Skin of body (tissue), 1 donor: ENCODE measurements at regions not wholly inside any gene's neighbourhood (a gene's known extent, or its start where the extent isn't known, plus 50 kb on each side); places are given as distances from the start of the nearest gene placed in this dataset.

Experiments
- DNase-seq: peaks from one replicate; lab custom pipeline; 2025; lab: John Stamatoyannopoulos, UW

DNA sequence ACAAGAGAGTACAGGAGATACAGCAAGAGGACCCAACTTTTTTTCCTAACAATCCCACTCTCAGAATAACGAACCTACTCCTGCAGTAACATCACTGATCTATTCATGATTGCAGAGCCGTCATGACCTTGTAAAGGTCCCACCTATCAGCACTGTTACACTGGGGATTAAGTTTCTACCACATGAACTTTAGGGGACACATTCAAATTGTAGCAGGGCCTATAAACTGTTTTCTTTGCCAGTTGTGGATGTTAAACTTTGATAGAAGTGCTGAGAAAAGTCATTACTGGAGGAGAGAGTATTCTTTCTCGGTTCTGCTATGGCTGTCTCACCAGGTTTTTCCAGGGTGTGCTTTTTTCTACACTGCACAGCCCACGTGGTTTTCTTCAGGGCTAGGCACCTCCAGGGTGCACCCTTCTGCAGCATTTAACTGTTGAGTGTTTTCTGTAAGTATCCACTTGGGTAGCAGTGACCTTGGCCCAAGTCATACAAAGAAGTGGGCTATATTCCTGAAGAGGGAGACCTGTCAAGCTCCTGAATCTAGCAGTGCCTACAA is 131.6 kb upstream of the AHR start:
- no peak for DNase-seq

GRCh38 chr7:17168416-17168815 is 130.0 kb upstream of the AHR start:
- no peak for DNase-seq

GRCh38 chr7:17171427-17171826 is 127.0 kb upstream of the AHR start:
- DNase-seq = no peak

DNA sequence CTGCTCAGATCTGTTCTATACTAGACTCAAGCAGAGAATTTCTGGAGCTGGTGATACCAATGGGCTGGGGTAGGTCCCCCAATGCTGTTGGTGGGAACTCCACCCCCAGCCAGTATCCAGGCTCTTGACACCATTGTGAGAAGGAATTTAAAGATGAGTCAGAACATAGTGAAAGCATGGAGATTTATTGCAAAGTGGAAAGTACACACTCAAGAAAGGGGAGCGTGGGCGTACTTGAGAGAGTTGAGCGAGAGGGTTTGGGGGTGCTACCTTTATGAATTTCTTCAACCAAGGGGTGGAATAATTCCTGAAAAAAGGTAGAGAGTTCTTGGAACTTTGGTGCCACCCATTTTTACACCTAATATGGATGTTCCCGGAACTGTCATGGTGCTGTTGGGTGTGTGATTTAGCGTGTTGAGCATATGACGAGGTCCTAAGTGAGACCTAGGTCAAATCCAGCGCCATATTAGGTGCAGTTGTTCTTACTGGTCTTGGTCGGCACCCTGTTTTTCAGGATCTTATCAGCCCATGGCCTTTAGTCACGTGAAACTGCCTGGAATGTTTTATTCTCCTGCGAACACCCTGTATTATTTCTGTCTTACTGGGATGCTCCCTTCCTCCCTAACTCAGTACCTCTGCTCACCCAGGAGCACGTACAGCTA is 122.0 kb upstream of the AHR start:
- no peak for DNase-seq

DNA sequence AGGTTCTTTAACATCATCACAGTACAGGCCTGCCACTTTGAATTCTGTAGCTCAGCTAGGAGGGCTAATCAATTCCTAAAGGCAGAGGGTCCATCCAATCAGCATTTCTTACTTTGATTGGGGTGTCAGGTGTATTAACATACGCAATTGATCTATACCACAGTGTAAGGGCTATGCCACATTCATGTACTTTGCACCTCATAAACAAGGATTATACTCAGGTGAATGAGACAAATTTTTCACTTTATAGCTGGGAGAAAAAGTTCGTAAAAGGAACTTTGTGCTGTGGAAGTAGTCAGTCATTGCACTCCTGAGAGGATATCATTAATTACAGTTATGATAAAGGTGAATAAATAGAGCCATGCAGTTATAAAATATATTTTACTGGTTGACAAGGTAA is 119.9 kb upstream of the AHR start:
- DNase-seq = no peak

DNA sequence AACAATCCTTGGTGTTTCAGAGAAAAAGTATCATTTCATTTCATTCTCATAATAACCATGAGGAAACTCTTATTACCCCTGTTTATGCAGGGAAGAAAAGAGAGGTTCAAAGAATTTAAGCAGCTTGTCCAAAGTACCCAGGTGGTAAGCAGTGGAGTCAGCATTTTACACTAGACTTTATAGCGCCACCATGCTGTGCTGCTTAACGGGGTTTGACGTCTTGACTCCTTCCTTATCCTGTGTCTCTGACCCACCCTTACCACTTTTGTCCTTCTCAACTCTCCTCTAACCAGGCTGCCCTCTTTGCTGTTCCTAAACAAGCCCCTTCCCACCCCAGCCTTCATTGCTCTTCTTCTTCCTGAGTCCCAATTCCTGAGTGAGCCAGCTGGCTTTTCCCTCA is 117.0 kb upstream of the AHR start:
- DNase-seq = no peak

DNA sequence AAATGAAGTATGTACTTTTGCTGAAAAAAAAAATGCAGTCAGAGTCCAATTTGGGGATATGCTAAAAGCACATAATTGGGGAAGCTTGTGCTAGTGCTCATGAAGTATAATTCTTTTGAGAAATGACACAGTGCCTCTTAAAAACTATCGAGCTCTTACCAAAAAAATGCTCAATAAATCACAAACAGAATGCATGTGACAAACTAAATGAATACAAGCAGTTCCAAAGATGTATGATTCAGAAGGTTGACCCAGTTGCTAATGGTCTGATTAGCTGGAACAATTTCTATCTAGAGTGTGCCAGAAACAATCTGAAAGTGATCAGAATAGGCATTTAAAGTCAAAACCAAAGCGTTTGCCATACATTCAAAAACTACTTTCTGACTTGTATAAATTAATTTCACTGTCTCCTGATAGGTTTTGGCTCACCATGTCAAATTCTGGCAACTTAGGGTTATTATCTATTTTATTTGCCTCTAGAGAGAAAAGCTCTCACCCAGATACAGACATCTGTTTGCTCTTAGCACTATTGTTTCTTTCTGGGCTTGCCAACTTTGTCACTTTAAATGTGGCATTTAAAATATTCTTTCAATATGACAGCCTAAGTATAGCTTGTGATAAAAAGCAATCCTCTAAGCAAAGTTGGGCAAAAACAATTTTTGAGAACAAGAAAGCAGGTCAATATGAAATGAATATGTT is 114.7 kb upstream of the AHR start:
- peak; percentile 17 for DNase-seq

DNA sequence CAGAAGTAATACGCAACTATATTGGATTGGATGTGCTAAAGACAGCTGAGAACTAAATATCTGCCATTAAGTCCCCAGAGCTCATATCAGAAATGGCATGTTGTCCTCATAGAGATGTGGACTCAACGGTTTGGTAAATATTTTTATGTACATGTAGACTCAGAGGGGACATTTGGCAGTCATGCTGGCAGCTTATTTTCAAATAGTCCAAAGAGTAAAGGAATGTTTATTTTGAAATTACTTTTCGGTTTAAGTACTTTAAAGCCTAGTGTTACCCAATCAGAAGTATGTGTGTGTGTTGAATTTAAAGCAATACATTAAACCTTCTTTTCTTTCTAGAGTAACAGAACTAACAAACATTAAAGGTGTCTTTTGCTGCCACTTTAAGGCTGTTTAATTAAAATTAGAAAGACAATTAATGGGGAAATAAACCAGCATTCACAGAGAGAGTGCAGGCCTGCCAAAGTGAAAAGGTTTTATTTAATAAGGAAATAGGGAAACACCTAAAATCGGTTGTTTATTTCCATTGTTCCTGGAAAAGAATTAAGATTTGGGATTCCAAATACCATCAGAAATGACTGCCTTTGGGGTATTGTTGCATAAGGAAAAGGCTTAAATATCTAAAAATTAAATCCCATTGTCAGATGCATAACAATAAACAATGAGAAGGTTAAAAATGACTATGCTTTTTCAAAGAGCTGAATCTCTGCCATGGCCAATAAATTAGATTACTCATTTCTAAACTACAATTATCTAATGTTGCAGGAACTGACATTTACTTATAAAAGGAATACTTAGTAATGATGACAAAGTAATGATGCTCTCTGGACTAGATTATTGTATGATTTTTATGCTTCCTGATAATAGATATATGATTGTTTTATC is 113.4 kb upstream of the AHR start:
- DNase-seq = no peak

DNA sequence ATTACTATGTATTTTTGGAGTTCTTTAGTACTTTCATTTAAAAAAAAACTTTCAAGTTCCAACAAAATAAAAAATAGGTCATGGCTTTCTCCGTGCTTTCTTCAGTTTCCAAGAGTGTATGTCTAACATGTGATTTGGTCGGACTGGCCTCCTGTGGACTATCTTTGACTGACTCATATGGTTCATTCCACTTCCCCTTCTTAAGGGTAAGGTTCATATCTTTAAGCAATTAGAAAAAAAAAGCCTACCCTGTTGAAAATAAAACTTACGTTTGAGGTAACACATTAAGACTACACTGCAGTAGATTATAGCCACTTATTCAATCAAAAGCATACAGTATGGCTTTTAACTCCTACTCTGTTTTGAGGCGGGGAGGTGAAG is 112.8 kb upstream of the AHR start:
- no peak for DNase-seq

DNA sequence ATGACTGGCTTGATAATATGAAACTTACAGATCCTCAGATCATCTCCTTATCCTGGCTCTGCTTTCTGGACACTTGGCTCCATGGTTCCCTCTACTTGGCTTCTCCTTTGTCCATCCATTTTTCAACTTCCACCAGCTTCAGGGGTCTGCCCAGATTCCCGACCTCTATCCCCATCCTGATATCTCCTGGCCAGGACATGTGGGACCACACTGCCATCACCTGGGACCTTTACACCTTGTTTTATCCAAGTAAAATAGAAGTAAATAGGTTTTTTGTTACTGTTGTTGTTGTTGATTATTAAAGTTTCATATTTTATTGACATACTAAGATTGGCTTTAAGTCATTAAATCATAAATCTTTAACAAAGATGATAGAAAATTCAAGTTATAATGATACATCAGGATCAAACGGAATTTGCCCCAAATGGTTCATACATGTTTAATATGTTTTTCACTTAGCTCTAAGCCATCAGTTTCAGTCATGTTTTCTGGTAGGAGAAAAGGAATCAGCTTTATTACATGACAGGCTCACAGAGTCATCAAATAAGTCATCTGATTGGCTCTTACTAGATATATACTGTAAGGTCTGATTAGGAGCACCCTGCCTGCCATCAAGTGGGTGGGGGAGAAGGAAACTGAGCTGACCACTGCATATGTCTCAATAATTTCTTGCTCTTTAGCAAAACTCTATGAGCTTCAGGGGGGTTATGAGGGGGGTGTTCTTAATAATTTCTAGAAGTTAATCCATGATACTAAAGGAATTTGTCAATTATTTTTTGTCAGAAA is 111.5 kb upstream of the AHR start:
- no peak for DNase-seq

DNA sequence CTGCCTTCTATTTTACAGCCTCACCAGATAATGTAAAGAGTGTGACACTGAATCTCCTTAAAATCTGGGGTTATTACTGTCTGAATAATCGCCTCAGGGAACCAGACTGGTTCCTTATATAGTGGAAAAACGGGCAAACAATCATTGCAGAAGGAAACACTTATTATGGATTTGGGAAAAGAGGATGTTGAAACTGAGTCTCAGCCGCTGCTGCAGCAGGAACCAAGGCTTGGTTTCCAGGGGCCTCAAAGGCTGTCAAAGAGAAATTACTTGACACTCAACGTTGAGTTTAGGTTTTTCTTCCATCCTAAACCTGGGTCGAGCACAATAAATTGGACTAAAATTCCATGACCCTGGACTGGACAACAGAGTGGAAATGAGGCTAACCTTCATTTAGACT is 103.8 kb upstream of the AHR start:
- no peak for DNase-seq

- DNase-seq = no peak
Measured at GRCh38 chr7:17195576-17195975, 102.9 kb upstream of the AHR start.

DNA sequence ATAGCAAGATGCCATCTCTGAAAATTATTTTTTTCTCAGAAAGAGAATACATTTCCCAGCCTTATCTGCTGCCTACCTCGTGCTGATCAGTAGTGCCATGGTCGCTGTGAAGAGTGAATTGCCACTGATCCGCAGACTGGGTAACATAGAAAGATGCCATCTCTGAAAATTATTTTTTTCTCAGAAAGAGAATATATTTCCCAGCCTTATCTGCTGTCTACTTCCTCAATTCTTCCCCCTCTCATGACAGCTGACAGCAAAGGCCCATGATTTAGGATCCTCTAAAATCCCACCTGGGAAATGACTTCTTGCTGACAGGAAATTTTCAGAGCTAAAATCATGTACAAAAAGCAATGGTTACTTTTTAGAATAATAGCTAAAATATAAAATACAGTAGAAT is 92.5 kb upstream of the AHR start:
- no peak for DNase-seq

DNA sequence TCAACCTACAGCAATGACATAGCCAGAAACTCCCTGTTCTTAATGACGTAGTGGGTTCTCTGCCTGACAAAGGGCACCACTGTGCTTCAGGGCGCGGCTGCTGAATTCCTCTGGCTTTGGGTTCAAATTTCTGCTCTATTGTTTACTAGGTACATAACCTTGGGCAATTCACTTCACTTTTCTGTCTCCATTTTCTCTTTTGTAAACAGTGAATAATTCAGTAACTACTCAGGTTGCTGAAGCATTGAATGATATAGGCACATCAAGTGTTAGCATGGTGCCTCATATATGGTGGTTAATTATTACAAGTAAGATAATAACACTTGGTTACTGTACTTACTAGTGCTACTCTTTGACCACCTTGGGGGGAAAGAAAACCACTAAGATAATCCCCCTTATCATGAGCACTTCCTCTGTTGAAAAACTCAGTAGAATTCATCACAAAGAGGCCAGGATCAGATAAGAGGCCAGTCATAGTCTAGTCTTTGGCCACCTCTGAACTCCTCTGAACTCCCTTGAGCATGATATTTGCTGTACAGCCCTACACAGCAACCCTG is 92.0 kb upstream of the AHR start:
- no peak for DNase-seq

GRCh38 chr7:17207220-17207619 is 91.2 kb upstream of the AHR start:
- DNase-seq = no peak

GRCh38 chr7:17209101-17209500 is 89.4 kb upstream of the AHR start:
- no peak for DNase-seq

GRCh38 chr7:17211307-17211836 is 87.1 kb upstream of the AHR start:
- DNase-seq = no peak

- no peak for DNase-seq
Measured at GRCh38 chr7:17212188-17212587, 86.3 kb upstream of the AHR start.

GRCh38 chr7:17227766-17228490 is 70.5 kb upstream of the AHR start:
- no peak for DNase-seq

DNA sequence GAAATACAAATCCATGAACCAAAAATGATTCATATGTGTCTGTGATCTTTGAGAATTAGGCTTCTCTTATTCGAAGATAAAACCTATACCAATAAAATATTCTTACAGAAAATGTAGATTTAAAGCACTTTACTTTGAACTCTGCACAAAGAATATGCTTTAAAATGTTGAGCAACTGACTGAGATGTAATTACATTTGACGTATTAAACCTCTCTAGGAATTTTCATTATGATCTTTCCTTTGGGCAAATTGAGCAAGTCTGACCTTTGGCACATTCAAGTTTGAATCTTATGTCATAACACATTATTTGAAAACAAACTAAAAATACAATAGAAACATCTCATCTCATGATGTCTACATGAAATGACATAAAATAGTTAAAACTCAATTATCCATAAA is 69.2 kb upstream of the AHR start:
- no peak for DNase-seq
